HL-60 (cell line): ENCODE measurements at regions not wholly inside any gene's neighbourhood (a gene's known extent, or its start where the extent isn't known, plus 50 kb on each side); places are given as distances from the start of the nearest gene placed in this dataset.

Experiments
- CTCF ChIP-seq: IDR thresholded peaks from one replicate; pipeline ENCODE4 v1.5.1; 2011; ENCODE audit warnings: low read length, control low read depth, inconsistent platforms; ENCODE audit not compliant: insufficient read depth
- GABPA ChIP-seq: IDR thresholded peaks from 2 replicates; pipeline ENCODE4 v1.6.1; 2012; ENCODE audit warnings: low read depth
- POLR2AphosphoS5 ChIP-seq: IDR thresholded peaks from 2 replicates; pipeline ENCODE4 v1.6.1; 2012; ENCODE audit warnings: low read depth
- REST ChIP-seq: IDR thresholded peaks from 2 replicates; pipeline ENCODE4 v1.6.1; 2012; ENCODE audit warnings: low read depth; ENCODE audit not compliant: insufficient replicate concordance
- SPI1 ChIP-seq: IDR thresholded peaks from 2 replicates; pipeline ENCODE4 v1.6.1; 2012; ENCODE audit warnings: low read depth, mild to moderate bottlenecking, borderline replicate concordance

- TF ChIP-seq CTCF (no peak), GABPA (no peak), REST (no peak), SPI1 (no peak), POLR2AphosphoS5 (no peak)
Observed at GRCh38 chr13:29709407-29710069, 114.0 kb upstream of the SLC7A1 start.
